ENCODE measurements at regions not wholly inside any gene's neighbourhood (a gene's known extent, or its start where the extent isn't known, plus 50 kb on each side); places are given as distances from the start of the nearest gene placed in this dataset.

DNA sequence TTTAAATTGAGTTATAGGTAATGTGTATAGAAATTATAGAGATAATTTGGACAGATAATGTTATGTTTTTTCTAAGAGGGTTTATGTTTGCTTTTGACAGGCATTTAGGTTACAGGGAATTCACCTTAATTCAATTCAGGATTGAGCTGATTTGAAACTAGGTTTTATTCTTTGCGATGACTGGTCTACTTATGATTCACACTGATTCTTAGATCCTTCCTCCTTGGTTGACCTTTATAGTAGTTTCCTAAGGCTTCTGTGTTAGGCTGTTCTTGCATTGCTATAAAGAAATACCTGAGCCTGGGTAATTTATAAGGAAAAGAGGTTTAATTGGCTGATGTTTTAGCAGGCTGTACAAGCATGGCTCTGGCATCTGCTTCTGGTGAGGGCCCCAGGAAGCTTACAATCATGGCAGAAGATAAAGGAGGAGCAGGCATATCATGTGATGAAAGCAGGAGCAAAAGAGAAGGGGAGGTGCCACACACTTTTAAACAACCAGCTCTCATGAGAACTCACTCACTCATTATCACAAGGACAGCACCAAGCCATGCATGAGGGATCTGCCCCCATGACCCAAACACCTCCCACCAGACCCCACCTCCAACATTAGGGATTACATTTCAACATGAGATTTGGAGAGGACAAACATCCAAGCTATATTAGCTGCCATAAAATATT is 155.0 kb upstream of the SFRP2 start:
- Histone ChIP-seq H3K4me3 (replicated peaks in 1 of 3; ENCODE audit: low read depth in 2 of 3, low read length in 3 of 3) (no peak overlapping the region), H2AFZ (ENCODE audit: insufficient read depth, low read depth, low read length, poor library complexity, severe bottlenecking) (no peak overlapping the region), H3K4me1 (ENCODE audit: control insufficient read depth in 1 of 2, insufficient read depth in 2 of 2, low read length in 2 of 2) (no peaks in the 10 kb centered on the region), H4K20me1 (ENCODE audit: insufficient read depth, low read length) (no peaks in the 10 kb centered on the region), H3K4me2 (replicated peaks; ENCODE audit: extremely low read depth, low read length, poor library complexity, severe bottlenecking) (no peak overlapping the region), H3K27ac (ENCODE audit: low read depth in 1 of 2, low read length in 2 of 2) (no peak overlapping the region), H3K9ac (ENCODE audit: insufficient read depth, low read length, poor library complexity, severe bottlenecking) (no peak overlapping the region), H3K36me3 (replicated peaks in 1 of 2; ENCODE audit: control insufficient read depth in 1 of 2, insufficient read depth in 2 of 2, low read length in 2 of 2) (no peaks in the 10 kb centered on the region), H3K9me3 (replicated peaks in 1 of 2; ENCODE audit: control insufficient read depth in 1 of 2, insufficient read depth in 1 of 2, low read length in 2 of 2) (peaks cover 0 to 2% of the 10 kb centered on the region in 2 donors), H3K79me2 (ENCODE audit: insufficient read depth, low read length) (no peaks in the 10 kb centered on the region), H3K27me3 (ENCODE audit: control insufficient read depth in 2 of 2, insufficient read depth in 2 of 2, low read length in 2 of 2) (peaks cover 3 to 4% of the 10 kb centered on the region in 2 donors)
- no peak overlapping the region for H3K27ac Mint-ChIP-seq
- H3K4me3 Mint-ChIP-seq = no peak overlapping the region
- intact Hi-C loops (cut with micrococcal nuclease) = no loop called here
- H3K9me3 Mint-ChIP-seq = peaks cover 0 to 9% (median 4%) of the 10 kb centered on the region in 7 donors
- DNase-seq = no peak
- WGBS (ENCODE audit: insufficient coverage) = no CpG with 5 or more reads among the region's 1 CpG
- no peaks in the 10 kb centered on the region for H3K36me3 Mint-ChIP-seq
- TF ChIP-seq, protein P1, sequence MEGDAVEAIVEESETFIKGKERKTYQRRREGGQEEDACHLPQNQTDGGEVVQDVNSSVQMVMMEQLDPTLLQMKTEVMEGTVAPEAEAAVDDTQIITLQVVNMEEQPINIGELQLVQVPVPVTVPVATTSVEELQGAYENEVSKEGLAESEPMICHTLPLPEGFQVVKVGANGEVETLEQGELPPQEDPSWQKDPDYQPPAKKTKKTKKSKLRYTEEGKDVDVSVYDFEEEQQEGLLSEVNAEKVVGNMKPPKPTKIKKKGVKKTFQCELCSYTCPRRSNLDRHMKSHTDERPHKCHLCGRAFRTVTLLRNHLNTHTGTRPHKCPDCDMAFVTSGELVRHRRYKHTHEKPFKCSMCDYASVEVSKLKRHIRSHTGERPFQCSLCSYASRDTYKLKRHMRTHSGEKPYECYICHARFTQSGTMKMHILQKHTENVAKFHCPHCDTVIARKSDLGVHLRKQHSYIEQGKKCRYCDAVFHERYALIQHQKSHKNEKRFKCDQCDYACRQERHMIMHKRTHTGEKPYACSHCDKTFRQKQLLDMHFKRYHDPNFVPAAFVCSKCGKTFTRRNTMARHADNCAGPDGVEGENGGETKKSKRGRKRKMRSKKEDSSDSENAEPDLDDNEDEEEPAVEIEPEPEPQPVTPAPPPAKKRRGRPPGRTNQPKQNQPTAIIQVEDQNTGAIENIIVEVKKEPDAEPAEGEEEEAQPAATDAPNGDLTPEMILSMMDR (IDR thresholded peaks at IDR 0.05) = no peak
- H3K4me1 Mint-ChIP-seq = no peaks in the 10 kb centered on the region
- H3K27me3 Mint-ChIP-seq (ENCODE audit: low read depth in 3 of 3) = peaks cover 5 to 12% (median 10%) of the 10 kb centered on the region in 3 donors

DNA sequence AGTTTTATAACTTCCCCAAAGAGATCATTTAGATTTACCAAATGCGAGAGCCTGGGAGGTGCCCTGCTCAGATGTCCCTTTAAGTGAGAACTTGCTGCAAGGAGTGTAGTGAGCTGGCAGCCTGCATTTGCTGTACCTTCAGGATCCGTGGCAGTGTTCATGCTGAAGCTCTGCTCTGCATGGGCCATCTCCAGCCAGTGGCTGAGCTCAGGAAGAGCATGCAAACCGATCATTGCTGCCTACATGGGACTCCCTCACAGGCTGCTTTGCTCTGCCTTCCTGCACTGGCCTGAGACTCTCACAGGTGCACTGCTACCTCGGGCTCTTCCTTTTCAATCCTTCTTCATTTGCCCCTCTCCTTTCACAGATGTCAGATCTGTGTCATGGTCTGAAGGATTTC is 152.0 kb upstream of the SFRP2 start:
- no peaks in the 10 kb centered on the region for H3K36me3 ChIP-seq (replicated peaks in 1 of 2; ENCODE audit: control insufficient read depth in 1 of 2, insufficient read depth in 2 of 2, low read length in 2 of 2)
- no peak overlapping the region for H3K4me2 ChIP-seq (replicated peaks; ENCODE audit: extremely low read depth, low read length, poor library complexity, severe bottlenecking)
- intact Hi-C loops (cut with micrococcal nuclease) = no loop called here
- H3K27me3 Mint-ChIP-seq (ENCODE audit: low read depth in 3 of 3) = peaks cover 4 to 15% (median 10%) of the 10 kb centered on the region in 3 donors
- no peaks in the 10 kb centered on the region for H3K4me1 Mint-ChIP-seq
- H3K36me3 Mint-ChIP-seq = no peaks in the 10 kb centered on the region
- TF ChIP-seq, protein P1 (IDR thresholded peaks at IDR 0.05) = no peak
- H3K27me3 ChIP-seq (ENCODE audit: control insufficient read depth in 2 of 2, insufficient read depth in 2 of 2, low read length in 2 of 2) = peaks cover 0 to 2% of the 10 kb centered on the region in 2 donors
- H2AFZ ChIP-seq (ENCODE audit: insufficient read depth, low read depth, low read length, poor library complexity, severe bottlenecking) = no peak overlapping the region
- no peaks in the 10 kb centered on the region for H4K20me1 ChIP-seq (ENCODE audit: insufficient read depth, low read length)
- no peak overlapping the region for H3K27ac ChIP-seq (ENCODE audit: low read depth in 1 of 2, low read length in 2 of 2)
- no peak overlapping the region for H3K4me3 ChIP-seq (replicated peaks in 1 of 3; ENCODE audit: low read depth in 2 of 3, low read length in 3 of 3)
- no peaks in the 10 kb centered on the region for H3K79me2 ChIP-seq (ENCODE audit: insufficient read depth, low read length)
- H3K9ac ChIP-seq (ENCODE audit: insufficient read depth, low read length, poor library complexity, severe bottlenecking) = no peak overlapping the region
- H3K9me3 ChIP-seq (replicated peaks in 1 of 2; ENCODE audit: control insufficient read depth in 1 of 2, insufficient read depth in 1 of 2, low read length in 2 of 2) = peaks cover 0 to 2% of the 10 kb centered on the region in 2 donors
- no peaks in the 10 kb centered on the region for H3K4me1 ChIP-seq (ENCODE audit: control insufficient read depth in 1 of 2, insufficient read depth in 2 of 2, low read length in 2 of 2)
- H3K4me3 Mint-ChIP-seq = no peak overlapping the region
- no peak for DNase-seq
- H3K27ac Mint-ChIP-seq = no peak overlapping the region
- 75% methylated on average over 4 of the region's 4 CpGs for WGBS (ENCODE audit: insufficient coverage)
- peaks cover 0 to 8% (median 4%) of the 10 kb centered on the region in 7 donors for H3K9me3 Mint-ChIP-seq
